GM19468 (cell line): ENCODE measurements at regions not wholly inside any gene's neighbourhood (a gene's known extent, or its start where the extent isn't known, plus 50 kb on each side); places are given as distances from the start of the nearest gene placed in this dataset.

ENCODE experiments used
- ATAC-seq: cut with Tn5 transposase; IDR thresholded peaks from one replicate; pipeline ENCODE4 v1.9.1; 2021; ENCODE audit warnings: mild to moderate bottlenecking, moderate library complexity, moderate number of reproducible peaks; ENCODE audit not compliant: unreplicated experiment; ENCODE audit errors: extremely low read depth

DNA sequence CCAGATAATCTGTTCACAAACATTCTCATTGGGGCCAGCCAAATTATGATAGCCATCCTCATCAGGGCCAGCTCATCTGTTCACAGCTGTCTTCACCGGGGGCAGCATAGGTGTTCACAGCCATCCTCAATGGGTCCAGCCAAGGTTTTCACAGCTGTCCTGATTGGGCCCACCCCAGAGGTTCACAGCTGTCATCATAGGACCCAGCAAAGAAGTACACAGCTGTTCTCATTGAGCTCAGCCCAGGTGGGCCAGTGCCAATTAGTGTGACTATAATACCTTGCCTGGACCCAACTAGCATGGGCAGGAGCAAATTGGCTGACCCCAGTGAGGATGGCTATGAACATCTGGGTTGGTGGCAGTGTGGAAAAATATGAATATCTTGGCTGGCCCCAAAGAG is 1166.0 kb downstream of the UQCRFS1 start:
- ATAC-seq = no peak

DNA sequence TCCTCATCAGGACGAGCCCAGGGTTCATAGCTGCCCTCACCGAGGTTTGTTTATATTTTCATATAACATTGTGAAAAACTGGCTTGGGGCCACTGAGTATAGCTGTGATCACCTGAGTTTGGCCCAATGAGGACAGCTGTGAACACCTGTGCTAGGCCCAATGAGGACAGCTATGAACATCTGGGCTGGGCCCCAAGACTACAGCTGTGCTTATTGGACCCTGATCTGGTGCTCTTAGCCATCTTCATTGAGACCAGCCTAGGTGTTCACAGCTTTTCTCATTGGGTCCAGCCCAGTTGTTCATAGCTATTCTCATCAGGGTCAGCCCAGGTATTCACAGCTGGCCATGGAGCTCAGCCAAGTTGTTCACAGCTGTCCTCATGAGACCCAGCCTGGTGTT is 1167.3 kb downstream of the UQCRFS1 start:
- no peak for ATAC-seq

DNA sequence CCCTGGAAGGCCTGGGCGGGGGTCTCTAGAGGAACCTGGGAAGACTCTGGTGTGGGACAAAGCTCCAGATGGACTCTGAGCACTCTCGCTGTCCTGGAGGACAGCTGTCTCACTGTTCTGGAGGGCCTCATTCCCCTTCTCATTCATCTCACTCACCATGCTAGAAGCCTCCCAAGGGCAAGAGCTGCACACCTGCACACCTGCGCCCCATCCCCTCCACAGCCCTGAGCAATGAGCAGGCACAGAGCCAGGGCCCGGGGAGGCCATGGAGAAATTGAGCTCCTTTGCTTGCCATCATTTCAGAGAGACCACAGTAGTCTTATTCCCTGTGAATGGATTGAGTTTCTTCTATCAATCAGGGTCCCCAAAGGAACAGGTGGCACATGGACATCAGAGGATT is 1168.5 kb downstream of the UQCRFS1 start:
- ATAC-seq = no peak

DNA sequence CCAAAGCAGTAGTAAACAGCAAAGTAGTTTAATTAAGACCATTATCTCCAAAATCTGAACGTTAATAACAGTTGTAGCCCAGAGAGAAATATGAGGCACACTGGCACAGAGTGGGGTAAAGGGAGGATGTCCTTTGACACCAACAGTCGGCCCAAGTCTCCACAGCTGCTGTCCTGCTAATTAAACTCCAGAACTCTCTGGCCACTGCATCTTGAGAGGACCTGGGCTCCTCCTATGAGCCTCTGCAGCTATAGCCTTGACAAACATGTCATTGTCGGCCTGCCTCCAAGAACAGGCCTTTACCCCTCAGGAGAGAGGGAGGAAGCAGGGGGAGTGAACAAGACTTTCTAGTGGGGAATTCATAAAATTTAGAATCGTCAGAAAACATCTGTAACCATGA is 1170.4 kb downstream of the UQCRFS1 start:
- no peak for ATAC-seq

DNA sequence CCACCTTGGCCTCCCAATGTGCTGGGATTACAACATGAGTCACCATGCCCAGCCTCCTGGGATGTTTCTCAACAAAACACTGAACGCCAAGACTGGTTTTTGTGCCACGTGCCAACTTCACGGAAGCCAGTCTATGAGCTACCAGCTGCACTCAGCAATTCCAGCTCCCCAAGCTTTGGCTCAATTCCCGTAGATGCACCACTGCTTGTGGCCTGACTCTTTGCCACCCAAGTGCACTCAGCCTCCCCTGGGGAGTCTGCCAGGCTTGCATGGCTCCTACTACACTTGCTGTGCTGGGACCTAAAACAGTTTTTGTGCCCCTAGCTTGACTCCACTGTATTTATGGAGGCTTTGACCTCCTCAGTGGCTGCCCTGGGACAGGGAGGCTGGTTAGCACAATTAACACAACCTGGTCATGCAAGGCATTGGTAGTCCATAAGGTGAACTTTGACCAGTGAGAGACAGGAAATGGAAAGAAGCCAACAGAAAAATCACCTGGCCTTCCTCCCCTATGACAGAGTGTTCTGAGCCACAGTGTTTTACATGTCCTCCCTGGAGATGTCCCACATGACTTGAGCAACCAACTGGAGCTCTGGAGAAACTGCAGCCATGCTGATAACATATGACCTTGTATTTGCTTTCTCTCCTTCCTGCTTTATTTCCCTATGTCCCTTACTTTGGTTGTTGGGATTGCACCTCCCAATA is 1173.1 kb downstream of the UQCRFS1 start:
- ATAC-seq = no peak

DNA sequence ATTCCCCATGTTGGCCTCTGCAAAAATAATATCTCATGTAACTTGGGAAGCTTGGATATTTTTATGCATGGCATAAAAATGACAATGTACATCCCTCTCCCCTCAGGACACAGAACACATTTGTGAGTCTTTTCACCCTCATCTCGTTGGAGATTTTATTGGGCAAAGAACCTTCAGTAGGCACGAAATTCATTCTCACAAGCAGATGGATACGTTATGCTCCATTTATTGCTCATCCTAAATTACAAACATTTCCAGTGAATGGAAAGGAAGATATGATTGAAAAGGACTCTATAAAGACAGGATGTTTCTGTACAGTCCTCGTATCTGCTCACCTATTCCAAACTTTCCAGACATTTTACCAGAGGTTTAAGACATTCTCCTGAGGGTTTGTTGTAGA is 1175.8 kb downstream of the UQCRFS1 start:
- no peak for ATAC-seq

DNA sequence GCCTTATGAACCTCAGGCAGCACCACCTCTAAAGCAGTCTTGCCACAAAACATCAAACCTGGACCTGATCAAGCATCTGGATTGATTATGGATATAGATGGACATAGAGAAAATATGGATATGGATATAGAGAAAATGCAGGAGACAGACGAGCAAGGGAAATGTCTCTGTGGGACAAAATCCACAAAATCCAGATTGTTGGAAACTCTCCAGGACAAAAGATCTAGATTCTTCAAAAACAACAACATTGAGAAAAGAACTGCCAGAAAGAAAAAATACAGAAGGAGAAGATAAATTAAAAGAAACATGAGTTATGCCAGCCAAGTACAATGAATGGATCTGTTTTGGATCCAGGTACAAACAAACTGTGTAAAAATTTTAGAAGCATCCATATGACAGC is 1176.5 kb downstream of the UQCRFS1 start:
- no peak for ATAC-seq

DNA sequence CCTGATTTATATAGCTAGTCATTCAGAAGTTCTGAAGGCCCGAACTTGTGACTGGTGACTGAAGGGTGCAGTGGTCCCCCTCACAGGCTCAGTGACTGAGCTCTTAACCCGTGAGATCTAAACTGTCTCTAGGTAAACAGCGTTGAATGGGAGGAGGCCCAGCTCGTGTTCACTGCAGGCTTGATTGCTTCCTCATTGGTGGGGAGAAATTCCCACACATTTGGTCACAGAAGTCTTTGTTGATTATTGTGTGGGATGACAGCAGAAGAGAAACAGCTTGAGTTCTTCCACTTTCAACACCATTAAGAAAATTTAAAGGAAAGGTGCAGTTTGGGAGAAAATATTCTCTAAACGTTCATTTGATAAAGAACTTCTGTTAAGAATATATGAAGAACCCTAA is 1178.0 kb downstream of the UQCRFS1 start:
- ATAC-seq = no peak

DNA sequence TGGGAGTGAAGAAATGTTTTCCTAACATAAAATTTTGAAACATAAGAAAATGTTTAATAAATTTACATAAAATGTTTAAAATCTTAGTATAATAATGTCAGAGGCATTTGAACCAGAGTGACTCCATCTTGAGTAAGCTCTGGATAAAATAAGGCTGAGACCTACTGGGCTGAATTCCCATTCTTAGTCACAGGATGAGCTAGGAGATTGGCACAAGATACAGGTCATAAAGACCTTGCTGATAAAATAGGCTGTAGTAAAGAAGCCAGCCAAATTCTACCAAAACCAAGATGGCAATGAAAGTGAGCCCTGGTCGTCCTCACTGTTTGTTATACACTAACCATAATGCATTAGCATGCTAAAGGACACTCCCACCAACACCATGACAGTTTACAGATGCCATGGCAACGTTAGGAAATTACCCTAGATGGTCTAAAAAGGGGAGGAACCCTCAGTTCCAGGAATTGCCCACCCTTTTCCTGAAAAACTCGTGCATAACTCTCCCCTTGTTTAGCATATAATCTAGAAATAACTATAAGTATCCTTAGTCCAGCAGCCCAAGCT is 1184.0 kb downstream of the UQCRFS1 start:
- ATAC-seq = no peak

DNA sequence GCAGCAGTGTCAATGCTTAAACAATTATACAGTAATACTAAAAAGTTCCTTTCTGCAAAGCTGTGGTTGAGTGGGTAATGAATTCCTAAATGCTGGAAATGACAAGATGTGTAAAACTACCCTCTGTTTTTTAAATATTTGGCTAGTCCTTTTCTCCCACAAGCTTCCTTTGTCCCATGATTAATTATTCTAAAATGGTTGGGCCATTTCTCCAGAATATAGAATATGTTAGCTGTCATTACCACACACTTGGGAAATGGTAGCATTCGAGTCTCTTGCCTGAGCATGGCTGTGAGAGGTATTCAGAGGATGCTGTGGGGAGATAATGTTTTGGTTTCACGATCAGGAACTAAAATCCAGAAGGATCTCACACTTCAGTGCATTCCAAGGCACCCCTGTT is 1185.8 kb downstream of the UQCRFS1 start:
- ATAC-seq = no peak

DNA sequence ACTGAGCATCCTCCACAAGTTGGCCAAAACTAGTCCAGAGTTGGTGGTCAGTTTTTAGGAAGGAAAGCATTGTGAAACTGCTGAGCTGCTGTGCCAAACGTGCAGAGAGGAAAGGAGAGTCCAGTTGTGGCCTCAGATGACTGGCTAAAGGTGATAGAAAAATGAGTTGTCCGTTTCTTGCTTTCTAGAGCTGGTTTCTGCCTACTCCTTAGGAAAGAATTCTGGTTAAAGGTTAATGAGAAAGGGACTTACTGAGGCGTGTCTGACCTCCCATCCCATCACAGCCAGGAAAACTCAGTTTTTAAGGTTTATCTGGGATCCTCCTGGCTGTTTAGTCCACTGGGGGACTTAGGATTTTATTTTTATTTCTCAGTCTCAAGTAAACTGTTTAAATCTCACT is 1186.3 kb downstream of the UQCRFS1 start:
- no peak for ATAC-seq

DNA sequence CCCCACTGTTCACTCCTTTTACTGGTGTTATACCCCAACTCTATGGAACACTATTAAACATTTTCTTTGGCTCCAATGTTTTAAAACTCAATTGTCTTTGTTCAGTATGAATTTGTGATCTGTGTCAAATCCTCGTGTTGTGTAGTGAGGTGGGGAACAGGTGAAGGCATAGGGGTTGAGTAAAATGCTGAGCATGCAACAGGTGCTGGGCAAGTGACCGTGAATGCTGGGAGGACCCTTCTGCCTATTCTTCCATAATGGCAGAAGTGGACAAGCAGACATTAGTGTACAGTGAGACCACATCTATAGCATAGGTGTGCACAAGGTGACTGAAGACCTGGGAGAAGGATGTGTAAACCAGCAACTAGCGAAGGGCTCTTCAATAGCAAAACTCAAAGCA is 1188.0 kb downstream of the UQCRFS1 start:
- ATAC-seq = no peak

DNA sequence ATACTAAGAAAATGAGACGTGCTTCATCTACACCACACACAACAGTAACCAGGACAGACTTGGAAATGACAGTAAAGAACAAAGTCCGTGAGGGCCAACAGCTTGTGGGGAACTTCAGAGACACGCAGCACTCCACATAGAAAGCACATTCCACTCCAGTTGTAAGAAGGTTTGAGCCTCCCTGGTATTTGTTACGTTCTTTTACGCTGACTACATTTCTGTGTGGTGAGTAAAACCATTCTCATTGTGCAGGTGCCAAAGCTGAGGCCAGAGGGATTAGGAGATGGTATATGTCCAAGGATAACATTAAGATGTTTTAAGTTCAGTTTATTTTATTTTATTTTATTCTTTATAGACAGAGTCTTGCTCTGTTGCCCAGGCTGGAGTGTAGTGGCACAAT is 1189.9 kb downstream of the UQCRFS1 start:
- ATAC-seq = no peak

DNA sequence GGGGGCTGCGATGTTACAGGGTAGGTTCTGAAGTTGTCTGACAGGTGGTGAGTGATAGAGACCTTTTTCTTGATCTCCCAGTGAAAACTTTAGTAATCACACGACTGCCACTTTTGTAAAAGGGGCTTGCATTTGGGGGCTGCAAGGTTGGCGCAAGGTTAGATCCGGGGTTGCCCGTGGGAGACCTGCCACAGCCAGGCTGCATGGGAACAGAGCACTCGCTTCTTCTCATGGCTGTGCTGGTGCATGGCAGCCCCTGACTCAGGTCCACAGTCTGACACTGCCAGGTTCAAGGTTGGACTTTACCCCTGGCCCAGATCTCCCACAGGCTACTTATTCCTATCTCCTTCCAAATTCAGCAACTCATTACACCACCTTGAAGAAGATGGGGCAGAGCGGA is 1190.4 kb downstream of the UQCRFS1 start:
- no peak for ATAC-seq

DNA sequence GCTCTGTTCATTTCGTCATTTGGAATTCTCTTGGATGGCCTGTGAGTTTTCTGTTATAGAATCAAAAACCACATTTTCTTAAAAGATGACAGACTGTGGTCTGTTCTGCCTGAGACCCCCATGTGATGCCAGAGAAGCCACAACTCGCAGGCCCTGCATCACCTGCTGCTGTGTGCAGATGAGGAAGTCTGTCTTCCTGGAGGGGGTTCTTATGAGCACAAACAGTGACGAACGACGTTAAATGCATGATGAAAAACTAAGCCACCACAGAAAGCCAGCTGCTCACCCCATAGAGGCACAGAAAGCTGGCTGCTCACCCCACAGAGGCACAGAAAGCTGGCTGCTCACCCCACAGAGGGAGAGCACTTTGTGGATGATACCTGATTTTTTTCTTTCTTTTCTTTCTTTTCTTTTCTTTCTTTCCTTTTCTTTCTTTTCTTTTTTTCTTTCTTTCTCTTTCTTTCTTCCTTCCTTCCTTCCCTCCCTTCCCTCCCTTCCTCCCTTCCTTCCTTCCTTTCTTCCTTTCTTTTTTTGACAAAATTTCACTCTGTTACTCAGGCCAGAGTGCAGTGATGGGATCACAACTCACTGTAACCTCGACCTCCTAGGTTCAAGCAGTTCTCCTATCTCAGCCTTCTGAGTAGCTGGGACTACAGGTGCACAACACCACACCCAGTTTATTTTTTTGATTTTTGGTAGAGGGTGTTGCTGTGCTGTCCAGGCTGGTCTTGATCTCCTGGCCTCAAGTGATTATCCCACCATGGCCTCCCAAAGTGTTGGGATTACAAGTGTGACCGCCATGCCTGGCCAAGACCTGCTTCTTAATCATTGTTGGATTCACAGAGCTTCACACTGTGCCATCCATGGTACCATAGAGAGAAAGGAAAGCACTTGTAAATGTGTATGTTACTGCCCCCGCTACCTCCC is 1191.4 kb downstream of the UQCRFS1 start:
- no peak for ATAC-seq

DNA sequence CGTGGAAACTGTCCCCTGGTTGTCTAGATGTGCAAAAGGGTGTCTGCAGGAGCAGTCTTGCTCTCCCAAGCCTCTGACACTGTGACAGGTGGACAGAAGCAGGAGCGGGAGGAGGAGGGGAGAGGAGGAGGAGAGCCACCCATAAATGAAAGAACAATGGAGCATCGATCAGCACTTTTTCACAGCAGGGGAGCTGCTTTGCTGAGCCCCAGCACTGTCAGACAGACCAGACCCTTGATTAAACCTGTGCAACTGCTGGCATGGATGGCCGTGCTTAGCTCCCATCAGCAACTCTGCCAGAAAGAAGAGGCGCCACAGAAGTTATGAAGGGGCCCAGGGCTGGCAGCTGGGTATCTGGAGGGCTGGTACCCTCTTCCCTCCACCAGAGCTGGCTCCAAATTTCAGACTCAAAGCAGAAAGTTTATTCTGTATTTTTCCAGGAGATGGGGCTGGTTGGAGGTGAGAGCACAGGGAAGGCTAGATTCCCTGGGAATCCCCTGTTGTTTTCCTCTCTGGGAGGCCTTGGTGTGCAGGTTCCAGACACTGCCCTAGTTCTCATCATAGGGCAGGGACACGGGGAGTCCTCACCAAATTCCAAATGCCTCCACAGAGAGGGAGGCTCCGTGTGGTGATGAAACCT is 1192.2 kb downstream of the UQCRFS1 start:
- no peak for ATAC-seq

DNA sequence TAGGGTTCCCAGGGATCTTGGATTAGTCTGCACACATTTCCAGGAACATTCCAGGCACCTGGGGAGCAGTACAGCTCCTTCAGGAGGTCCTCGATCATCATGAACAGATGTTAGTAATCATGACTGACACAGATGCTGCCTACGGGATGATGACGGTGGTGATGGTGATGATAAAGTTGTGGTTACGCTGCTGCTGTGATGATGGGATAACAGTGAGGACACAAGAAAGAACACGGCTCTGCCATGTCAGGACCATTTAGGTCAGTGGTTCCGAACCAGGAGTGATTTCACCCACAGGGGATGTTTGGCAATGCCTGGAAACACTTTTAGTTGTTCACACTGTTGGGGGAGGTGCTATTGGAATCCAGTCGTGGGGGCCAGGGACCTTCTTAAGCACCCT is 1193.0 kb downstream of the UQCRFS1 start:
- no peak for ATAC-seq

DNA sequence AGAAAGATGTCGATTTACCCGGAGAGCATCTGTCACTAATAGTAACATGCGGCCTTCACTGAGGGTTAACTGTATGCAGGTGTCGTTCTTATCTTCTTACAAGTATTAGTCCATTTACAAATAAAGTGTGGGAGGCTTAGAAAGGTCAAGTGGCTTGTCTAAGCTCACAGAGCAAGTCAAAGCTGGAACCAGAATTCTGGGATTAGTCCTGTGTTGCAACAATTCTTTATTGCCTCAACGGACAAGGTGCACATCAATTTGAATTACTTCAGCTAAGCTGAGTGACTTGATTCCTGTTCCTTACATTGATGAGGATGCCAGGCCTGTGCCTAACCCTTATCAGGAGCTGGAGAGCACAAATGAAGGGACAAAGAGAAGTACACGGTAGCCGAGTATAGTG is 1193.6 kb downstream of the UQCRFS1 start:
- no peak for ATAC-seq

DNA sequence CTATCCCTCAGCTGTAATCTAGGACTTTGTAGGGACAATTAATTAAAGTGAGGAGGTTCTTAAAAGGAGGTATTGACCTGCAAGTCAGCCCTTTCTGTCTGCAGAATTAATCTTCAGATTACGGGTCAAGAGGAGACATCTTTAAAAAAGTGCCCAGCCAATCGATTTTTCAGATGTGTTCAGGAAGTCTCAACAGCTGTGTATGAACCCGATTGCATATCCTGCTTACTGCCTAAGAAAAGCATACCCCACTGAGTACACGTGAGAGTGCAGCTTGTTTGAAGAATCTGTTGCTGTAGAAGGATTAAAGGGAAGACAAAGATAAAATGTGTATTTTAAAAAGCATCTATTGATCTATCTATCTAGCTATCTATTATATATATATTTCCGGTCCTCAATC is 1194.5 kb downstream of the UQCRFS1 start:
- ATAC-seq = no peak

DNA sequence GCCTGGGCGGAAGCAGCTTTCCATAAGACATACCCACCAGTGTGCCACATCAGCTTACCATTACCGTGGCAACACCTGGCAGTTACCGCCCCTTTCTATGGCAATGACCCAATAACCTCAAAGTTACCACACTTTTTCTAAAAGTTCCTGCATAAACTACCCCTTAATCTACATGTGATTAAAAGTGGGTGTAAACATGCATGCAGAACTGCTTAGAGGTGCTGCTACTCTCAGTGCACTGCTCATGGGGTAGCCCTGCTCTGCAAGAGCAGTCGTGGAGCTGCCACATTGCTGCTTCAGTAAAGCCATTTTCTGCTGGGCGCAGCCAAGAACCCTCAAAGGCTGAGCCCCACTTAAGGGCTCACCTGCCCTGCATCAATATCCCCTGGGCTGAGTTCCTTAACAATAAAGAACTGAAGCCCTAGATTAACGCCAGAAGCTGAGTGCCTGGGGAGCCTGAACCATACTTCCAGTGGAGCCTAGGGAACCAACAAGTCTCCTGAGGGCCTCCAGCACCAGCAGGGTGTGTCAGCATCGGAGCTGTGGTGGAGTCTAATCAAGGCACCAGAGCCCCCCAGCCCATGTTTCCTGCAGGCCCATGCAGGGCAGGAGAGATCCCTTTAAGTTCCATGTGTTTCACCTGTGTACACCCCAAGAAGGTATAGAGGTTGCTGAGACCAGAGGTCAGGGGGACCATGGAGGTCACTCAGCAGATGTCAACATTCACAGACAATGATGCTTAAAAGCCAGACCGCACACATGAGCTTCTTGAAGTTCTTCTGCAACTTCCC is 1198.1 kb downstream of the UQCRFS1 start:
- ATAC-seq = no peak
